Activated T-cell treated with anti-CD3 and anti-CD28 coated beads for 1 hour (primary cell): ENCODE measurements at regions not wholly inside any gene's neighbourhood (a gene's known extent, or its start where the extent isn't known, plus 50 kb on each side); places are given as distances from the start of the nearest gene placed in this dataset.
A peak's percentile ranks its signal among the peaks of the same experiment; 100 is the strongest.

Experiments used
- DNase-seq: peaks from one replicate; pipeline ENCODE4 v3.0.0-alpha.2; 2020; ENCODE audit warnings: low read depth

- DNase-seq: no peak
Observed at GRCh38 chr1:221469476-221469875, 272.4 kb downstream of the DUSP10 start.

GRCh38 chr1:221470000-221470698 lies 271.7 kb downstream of the DUSP10 start:
- DNase-seq: no peak

- no peak for DNase-seq
Observed at GRCh38 chr1:221473411-221473810, 268.5 kb downstream of the DUSP10 start.

- no peak for DNase-seq
Observed at GRCh38 chr1:221477252-221477651, 264.6 kb downstream of the DUSP10 start.

GRCh38 chr1:221478050-221478949 lies 263.6 kb downstream of the DUSP10 start:
- DNase-seq: peak; percentile 35

GRCh38 chr1:221487781-221488524 lies 253.9 kb downstream of the DUSP10 start:
- DNase-seq: no peak

- no peak for DNase-seq
Observed at GRCh38 chr1:221488550-221488949, 253.3 kb downstream of the DUSP10 start.

- DNase-seq: no peak
Observed at GRCh38 chr1:221494670-221495069, 247.2 kb downstream of the DUSP10 start.

GRCh38 chr1:221497046-221497445 lies 244.8 kb downstream of the DUSP10 start:
- no peak for DNase-seq

GRCh38 chr1:221503268-221503667 lies 238.6 kb downstream of the DUSP10 start:
- DNase-seq: no peak

GRCh38 chr1:221509575-221510355 lies 232.1 kb downstream of the DUSP10 start:
- no peak for DNase-seq

GRCh38 chr1:221510793-221511503 lies 230.9 kb downstream of the DUSP10 start:
- no peak for DNase-seq

- DNase-seq: no peak
Observed at GRCh38 chr1:221511797-221512196, 230.1 kb downstream of the DUSP10 start.

GRCh38 chr1:221514806-221515205 lies 227.1 kb downstream of the DUSP10 start:
- DNase-seq: no peak

- no peak for DNase-seq
Observed at GRCh38 chr1:221515496-221515895, 226.4 kb downstream of the DUSP10 start.

GRCh38 chr1:221517961-221518360 lies 223.9 kb downstream of the DUSP10 start:
- no peak for DNase-seq

- no peak for DNase-seq
Observed at GRCh38 chr1:221520250-221520649, 221.6 kb downstream of the DUSP10 start.

GRCh38 chr1:221521686-221522085 lies 220.2 kb downstream of the DUSP10 start:
- no peak for DNase-seq

GRCh38 chr1:221522529-221522940 lies 219.4 kb downstream of the DUSP10 start:
- DNase-seq: no peak

- DNase-seq: no peak
Observed at GRCh38 chr1:221525749-221526148, 216.1 kb downstream of the DUSP10 start.

- DNase-seq: no peak
Observed at GRCh38 chr1:221527302-221527701, 214.6 kb downstream of the DUSP10 start.
